ENCODE measurements at regions not wholly inside any gene's neighbourhood (a gene's known extent, or its start where the extent isn't known, plus 50 kb on each side); places are given as distances from the start of the nearest gene placed in this dataset.

- DNase-seq (ENCODE audit: low read depth in 2 of 2) = no peak
These were observed 161.7 kb downstream of the IRF8 start for GRCh38 chr16:86060381-86061317.

GRCh38 chr16:86061318-86061695, 162.3 kb downstream of the IRF8 start:
- no peak for DNase-seq (ENCODE audit: low read depth in 2 of 2)

- no peak for DNase-seq (ENCODE audit: low read depth in 2 of 2)
These were observed 162.8 kb downstream of the IRF8 start for GRCh38 chr16:86061721-86062120.

GRCh38 chr16:86062271-86062965, 163.5 kb downstream of the IRF8 start:
- DNase-seq (ENCODE audit: low read depth in 2 of 2) = no peak

- DNase-seq (ENCODE audit: low read depth in 2 of 2) = no peak
These were observed 164.9 kb downstream of the IRF8 start for GRCh38 chr16:86063760-86064405.

- no peak for DNase-seq (ENCODE audit: low read depth in 2 of 2)
These were observed 165.7 kb downstream of the IRF8 start for GRCh38 chr16:86064431-86065250.

GRCh38 chr16:86065711-86066110, 166.7 kb downstream of the IRF8 start:
- no peak for DNase-seq (ENCODE audit: low read depth in 2 of 2)

GRCh38 chr16:86066811-86067210, 167.8 kb downstream of the IRF8 start:
- DNase-seq (ENCODE audit: low read depth in 2 of 2) = no peak

GRCh38 chr16:86067516-86067915, 168.6 kb downstream of the IRF8 start:
- no peak for DNase-seq (ENCODE audit: low read depth in 2 of 2)

- no peak for DNase-seq (ENCODE audit: low read depth in 2 of 2)
These were observed 169.0 kb downstream of the IRF8 start for GRCh38 chr16:86067936-86068335.

GRCh38 chr16:86068722-86069121, 169.8 kb downstream of the IRF8 start:
- no peak for DNase-seq (ENCODE audit: low read depth in 2 of 2)

GRCh38 chr16:86069736-86070298, 170.9 kb downstream of the IRF8 start:
- no peak for DNase-seq (ENCODE audit: low read depth in 2 of 2)

- no peak for DNase-seq (ENCODE audit: low read depth in 2 of 2)
These were observed 171.5 kb downstream of the IRF8 start for GRCh38 chr16:86070484-86070883.

GRCh38 chr16:86070971-86071370, 172.0 kb downstream of the IRF8 start:
- DNase-seq (ENCODE audit: low read depth in 2 of 2) = no peak

- no peak for DNase-seq (ENCODE audit: low read depth in 2 of 2)
These were observed 172.8 kb downstream of the IRF8 start for GRCh38 chr16:86071611-86072240.

GRCh38 chr16:86072328-86073102, 173.6 kb downstream of the IRF8 start:
- peak; percentile 37 to 40 for DNase-seq (ENCODE audit: low read depth in 2 of 2)

GRCh38 chr16:86073103-86073625, 174.2 kb downstream of the IRF8 start:
- no peak for DNase-seq (ENCODE audit: low read depth in 2 of 2)

- DNase-seq (ENCODE audit: low read depth in 2 of 2) = no peak
These were observed 175.0 kb downstream of the IRF8 start for GRCh38 chr16:86073763-86074493.

All from fibroblast of skin of left quadriceps (primary cell).